Lung (tissue), 11 donors: ENCODE measurements at regions not wholly inside any gene's neighbourhood (a gene's known extent, or its start where the extent isn't known, plus 50 kb on each side); places are given as distances from the start of the nearest gene placed in this dataset.

ENCODE experiments used
- ATAC-seq: fragments of 200-7000 bp; cut with Tn5 transposase; one replicate; pipeline ENCODE4 v1.9.1; 2020; ENCODE audit warnings: moderate number of reproducible peaks; ENCODE audit not compliant: insufficient read depth, low FRiP score
- DNase-seq, 3 donors: peaks; one replicate each; pipeline ENCODE4 v3.0.0-alpha.2; 2013 to 2017
- H3K27ac ChIP-seq, 2 donors: one replicate each; pipeline ENCODE4 v1.5.1; 2013; ENCODE audit warnings: mild to moderate bottlenecking in 2 of 2, moderate library complexity in 2 of 2, control low read depth in 1 of 2, inconsistent platforms in 1 of 2, low read depth in 1 of 2, low read length in 1 of 2
- H3K27me3 ChIP-seq, 3 donors: one replicate each; pipeline ENCODE4 v1.5.1; 2013; ENCODE audit warnings: low read length in 2 of 3; ENCODE audit not compliant: control insufficient read depth in 3 of 3, insufficient read depth in 3 of 3
- H3K36me3 ChIP-seq, 4 donors: one replicate each; pipeline ENCODE4 v1.5.1; 2013; ENCODE audit warnings: low read length in 4 of 4, mild to moderate bottlenecking in 1 of 4, moderate library complexity in 1 of 4; ENCODE audit not compliant: control insufficient read depth in 4 of 4, insufficient read depth in 4 of 4
- H3K4me1 ChIP-seq, 5 donors: one replicate each; pipeline ENCODE4 v1.5.1; 2013; ENCODE audit warnings: low read length in 5 of 5, mild to moderate bottlenecking in 2 of 5, moderate library complexity in 1 of 5; ENCODE audit not compliant: control insufficient read depth in 5 of 5, insufficient read depth in 5 of 5
- H3K4me3 ChIP-seq: one replicate; pipeline ENCODE4 v1.5.1; 2013; ENCODE audit warnings: mild to moderate bottlenecking, control low read depth, moderate library complexity
- H3K9ac ChIP-seq, 2 donors: one replicate each; pipeline ENCODE4 v1.5.1; 2013; ENCODE audit warnings: low read length in 2 of 2, control low read depth in 1 of 2; ENCODE audit not compliant: insufficient read depth in 1 of 2
- H3K9me3 ChIP-seq, 4 donors: one replicate each; pipeline ENCODE4 v1.5.1; 2013; ENCODE audit warnings: low read length in 3 of 4, mild to moderate bottlenecking in 1 of 4, moderate library complexity in 1 of 4; ENCODE audit not compliant: control insufficient read depth in 4 of 4, insufficient read depth in 3 of 4
- WGBS, 2 donors: extraction: QIAGEN DNeasy Blood & Tissue Kit; methylation state at CpG; one replicate each; pipeline ENCODE4 v1.1.7; 2013; 5-methylcytosine and 5-hydroxymethylcytosine counted together
- TF ChIP-seq, protein P1 (sequence below): IDR thresholded peaks from 2 replicates; pipeline ENCODE4 v1.5.1; 2012; ENCODE audit warnings: mild to moderate bottlenecking; ENCODE audit errors: control extremely low read depth, extremely low read depth
- donor health status: control.
- donor health status: control.
- donor health status: Bipolar disorder and iron deficiency.
- donor health status: healthy.
- donor health status: DM: yes; HTN: yes; CAD: no.

DNA sequence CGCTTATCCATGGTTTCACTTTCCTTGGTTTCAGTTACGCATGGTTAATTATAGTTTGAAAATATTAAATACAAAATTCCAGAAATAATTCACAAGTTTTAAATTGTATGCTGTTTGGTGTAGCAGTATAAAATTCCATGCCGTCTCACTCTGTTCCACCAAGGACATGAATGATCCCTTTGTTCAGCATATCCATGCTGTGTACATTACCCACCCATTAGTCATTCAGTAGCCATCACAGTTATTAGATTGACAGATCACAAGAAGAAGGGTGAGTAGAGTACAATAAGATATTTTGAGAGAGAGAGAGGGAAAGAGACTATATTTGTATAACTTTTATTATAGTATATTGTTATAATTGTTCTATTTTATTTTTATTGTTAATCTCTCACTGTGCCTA lies 535.5 kb downstream of the SQOR start:
- Histone ChIP-seq H3K4me1 (no peaks in the 10 kb centered on the region), H3K27me3 (no peaks in the 10 kb centered on the region), H3K36me3 (no peaks in the 10 kb centered on the region), H3K9ac (no peak overlapping the region), H3K4me3 (no peak overlapping the region), H3K27ac (no peak overlapping the region), H3K9me3 (peaks cover 0 to 9% (median 0%) of the 10 kb centered on the region in 4 donors)
- ATAC-seq (no peak), DNase-seq (no peak)
- TF ChIP-seq, protein P1, sequence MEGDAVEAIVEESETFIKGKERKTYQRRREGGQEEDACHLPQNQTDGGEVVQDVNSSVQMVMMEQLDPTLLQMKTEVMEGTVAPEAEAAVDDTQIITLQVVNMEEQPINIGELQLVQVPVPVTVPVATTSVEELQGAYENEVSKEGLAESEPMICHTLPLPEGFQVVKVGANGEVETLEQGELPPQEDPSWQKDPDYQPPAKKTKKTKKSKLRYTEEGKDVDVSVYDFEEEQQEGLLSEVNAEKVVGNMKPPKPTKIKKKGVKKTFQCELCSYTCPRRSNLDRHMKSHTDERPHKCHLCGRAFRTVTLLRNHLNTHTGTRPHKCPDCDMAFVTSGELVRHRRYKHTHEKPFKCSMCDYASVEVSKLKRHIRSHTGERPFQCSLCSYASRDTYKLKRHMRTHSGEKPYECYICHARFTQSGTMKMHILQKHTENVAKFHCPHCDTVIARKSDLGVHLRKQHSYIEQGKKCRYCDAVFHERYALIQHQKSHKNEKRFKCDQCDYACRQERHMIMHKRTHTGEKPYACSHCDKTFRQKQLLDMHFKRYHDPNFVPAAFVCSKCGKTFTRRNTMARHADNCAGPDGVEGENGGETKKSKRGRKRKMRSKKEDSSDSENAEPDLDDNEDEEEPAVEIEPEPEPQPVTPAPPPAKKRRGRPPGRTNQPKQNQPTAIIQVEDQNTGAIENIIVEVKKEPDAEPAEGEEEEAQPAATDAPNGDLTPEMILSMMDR: no peak
- 92 to 94% methylated on average over 3 of the region's 3 CpGs for WGBS, 2 donors

- WGBS, 2 donors: 86 to 88% methylated on average over 2 of the region's 2 CpGs
- peaks cover 0 to 9% (median 0%) of the 10 kb centered on the region in 4 donors for H3K9me3 ChIP-seq
- TF ChIP-seq, protein P1: no peak
Measured at GRCh38 chr15:46174122-46174521, 539.3 kb downstream of the SQOR start.

DNA sequence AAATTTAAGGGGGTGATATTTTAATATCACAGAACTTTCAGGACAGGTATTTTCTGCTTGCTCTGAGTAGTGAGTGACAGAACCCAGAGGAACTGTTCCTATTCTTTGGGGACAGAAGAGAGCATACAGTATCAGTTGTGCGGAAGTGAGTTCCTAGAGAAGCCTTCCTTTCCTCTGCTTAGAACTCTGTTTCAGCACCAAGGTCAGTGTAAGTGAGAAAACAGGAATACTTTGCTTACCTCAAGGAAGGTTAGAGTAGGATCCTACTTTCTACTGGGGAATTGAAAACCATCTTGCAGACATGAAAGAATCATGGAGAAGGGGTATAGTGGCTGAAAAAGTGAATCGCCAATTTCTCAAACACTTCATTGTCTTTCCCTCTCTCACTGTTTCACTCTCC lies 542.4 kb downstream of the SQOR start:
- no peak for DNase-seq
- ATAC-seq: no peak
- Histone ChIP-seq H3K36me3 (no peaks in the 10 kb centered on the region), H3K27me3 (no peaks in the 10 kb centered on the region), H3K4me1 (no peaks in the 10 kb centered on the region), H3K27ac (no peak overlapping the region), H3K4me3 (no peak overlapping the region), H3K9ac (no peak overlapping the region), H3K9me3 (peaks cover 0 to 3% (median under 1%) of the 10 kb centered on the region in 4 donors)
- TF ChIP-seq, protein P1: no peak
- 75 to 90% methylated on average over 2 of the region's 2 CpGs for WGBS, 2 donors

More at GRCh38 chr15:46174122-46174521, 539.3 kb downstream of the SQOR start:
- no peaks in the 10 kb centered on the region for H3K4me1 ChIP-seq
- no peak overlapping the region for H3K27ac ChIP-seq
- DNase-seq (no peak), ATAC-seq (no peak)
- H3K9ac ChIP-seq: no peak overlapping the region
- H3K36me3 ChIP-seq: no peaks in the 10 kb centered on the region
- no peaks in the 10 kb centered on the region for H3K27me3 ChIP-seq
- no peak overlapping the region for H3K4me3 ChIP-seq

- ATAC-seq (no peak), DNase-seq (no peak)
- Histone ChIP-seq H3K36me3 (no peaks in the 10 kb centered on the region), H3K4me3 (no peak overlapping the region), H3K9me3 (peaks cover 0 to 5% (median 2%) of the 10 kb centered on the region in 4 donors), H3K27ac (no peak overlapping the region), H3K27me3 (no peaks in the 10 kb centered on the region), H3K9ac (no peak overlapping the region), H3K4me1 (no peaks in the 10 kb centered on the region)
- 83 to 86% methylated on average over 1 of the region's 1 CpG for WGBS, 2 donors
- TF ChIP-seq, protein P1: no peak
Measured at GRCh38 chr15:46178138-46178537, 543.3 kb downstream of the SQOR start.
